Type B pancreatic cell (in vitro differentiated cells): ENCODE measurements at regions not wholly inside any gene's neighbourhood (a gene's known extent, or its start where the extent isn't known, plus 50 kb on each side); places are given as distances from the start of the nearest gene placed in this dataset.

Experiments
- DNase-seq: peaks from one replicate; pipeline ENCODE4 v3.0.0; 2021; ENCODE audit warnings: mixed read lengths; ENCODE audit not compliant: unreplicated experiment; ENCODE audit errors: extremely low spot score
- H3K27ac Mint-ChIP-seq: 2 replicates; pipeline ENCODE4 v1.8.0; 2021; ENCODE audit warnings: mild to moderate bottlenecking, mixed read lengths
- H3K27me3 Mint-ChIP-seq: 2 replicates; pipeline ENCODE4 v1.8.0; 2021; ENCODE audit warnings: mixed read lengths
- H3K36me3 Mint-ChIP-seq: 2 replicates; pipeline ENCODE4 v1.8.0; 2021; ENCODE audit warnings: mixed read lengths
- H3K4me1 Mint-ChIP-seq: one replicate; pipeline ENCODE4 v1.8.0; 2021; ENCODE audit warnings: mixed read lengths; ENCODE audit not compliant: unreplicated experiment
- H3K4me3 Mint-ChIP-seq: 2 replicates; pipeline ENCODE4 v1.8.0; 2021; ENCODE audit warnings: mild to moderate bottlenecking, mixed read lengths
- H3K9me3 Mint-ChIP-seq: 2 replicates; pipeline ENCODE4 v1.8.0; 2021; ENCODE audit warnings: mixed read lengths
- CTCF ChIP-seq: fragments of 200-600 bp; sonication (generic); conservative IDR thresholded peaks from 2 replicates; pipeline ENCODE4 v1.5.0; 2021; ENCODE audit warnings: antibody characterized with exemption, mild to moderate bottlenecking

- no peak for DNase-seq
- H3K4me1 Mint-ChIP-seq, result peaks cover 4% of the 10 kb centered on the region
- H3K36me3 Mint-ChIP-seq, result peaks cover 4% of the 10 kb centered on the region
- TF ChIP-seq CTCF, result no peak
- no peak overlapping the region for H3K4me3 Mint-ChIP-seq
- no peaks in the 10 kb centered on the region for H3K9me3 Mint-ChIP-seq
- H3K27ac Mint-ChIP-seq, result no peak overlapping the region
- no peaks in the 10 kb centered on the region for H3K27me3 Mint-ChIP-seq
Measured at GRCh38 chr1:113007706-113008364, 51.8 kb upstream of the SLC16A1 start.

GRCh38 chr1:113008365-113008714, 52.3 kb upstream of the SLC16A1 start:
- Mint-ChIP-seq H3K4me3 (no peak overlapping the region), H3K27ac (no peak overlapping the region), H3K4me1 (peaks cover 4% of the 10 kb centered on the region), H3K27me3 (no peaks in the 10 kb centered on the region), H3K9me3 (no peaks in the 10 kb centered on the region), H3K36me3 (peaks cover 4% of the 10 kb centered on the region)
- no peak for TF ChIP-seq CTCF
- DNase-seq, result no peak

- Mint-ChIP-seq H3K4me1 (no peaks in the 10 kb centered on the region), H3K27ac (no peak overlapping the region)
Measured at GRCh38 chr1:113012149-113012548, 56.2 kb upstream of the SLC16A1 start.

GRCh38 chr1:113013823-113014222, 57.8 kb upstream of the SLC16A1 start:
- no peaks in the 10 kb centered on the region for H3K36me3 Mint-ChIP-seq
- no peaks in the 10 kb centered on the region for H3K27me3 Mint-ChIP-seq
- no peak for DNase-seq
- TF ChIP-seq CTCF, result no peak
- H3K9me3 Mint-ChIP-seq, result no peaks in the 10 kb centered on the region
- H3K27ac Mint-ChIP-seq, result no peak overlapping the region
- no peaks in the 10 kb centered on the region for H3K4me1 Mint-ChIP-seq
- H3K4me3 Mint-ChIP-seq, result no peak overlapping the region

More at GRCh38 chr1:113012149-113012548, 56.2 kb upstream of the SLC16A1 start:
- H3K4me3 Mint-ChIP-seq, result no peak overlapping the region
- no peaks in the 10 kb centered on the region for H3K27me3 Mint-ChIP-seq
- DNase-seq, result no peak
- no peaks in the 10 kb centered on the region for H3K36me3 Mint-ChIP-seq
- no peaks in the 10 kb centered on the region for H3K9me3 Mint-ChIP-seq
- TF ChIP-seq CTCF, result no peak

GRCh38 chr1:113014508-113014907, 58.5 kb upstream of the LRIG2 start:
- no peak for DNase-seq
- no peak for TF ChIP-seq CTCF
- Mint-ChIP-seq H3K4me1 (no peaks in the 10 kb centered on the region), H3K36me3 (no peaks in the 10 kb centered on the region), H3K9me3 (no peaks in the 10 kb centered on the region), H3K27me3 (no peaks in the 10 kb centered on the region), H3K27ac (no peak overlapping the region), H3K4me3 (no peak overlapping the region)

- Mint-ChIP-seq H3K9me3 (no peaks in the 10 kb centered on the region), H3K36me3 (no peaks in the 10 kb centered on the region), H3K27ac (no peak overlapping the region), H3K4me3 (no peak overlapping the region), H3K27me3 (no peaks in the 10 kb centered on the region), H3K4me1 (peaks cover 9% of the 10 kb centered on the region)
- DNase-seq, result no peak
- TF ChIP-seq CTCF, result no peak
Measured at GRCh38 chr1:113018911-113019310, 54.1 kb upstream of the LRIG2 start.
